NB4 (cell line): ENCODE measurements at regions not wholly inside any gene's neighbourhood (a gene's known extent, or its start where the extent isn't known, plus 50 kb on each side); places are given as distances from the start of the nearest gene placed in this dataset.
"Not testable (repeated sequence)": the region's sequence is repeated elsewhere in the genome, so short reads cannot be mapped to it uniquely, and the experiment has no call there.

Experiments used
- DNase-seq: peaks from one replicate; pipeline ENCODE4 v3.0.0; 2010; ENCODE audit warnings: low read depth
- H3K4me3 ChIP-seq: one replicate; pipeline ENCODE4 v1.5.1; 2011; ENCODE audit warnings: mild to moderate bottlenecking, low read depth, low read length, moderate library complexity
- MYC ChIP-seq: IDR thresholded peaks from 2 replicates; pipeline ENCODE4 v1.6.1; 2011; ENCODE audit warnings: low read depth, low read length
- POLR2A ChIP-seq: IDR thresholded peaks from 2 replicates; pipeline ENCODE4 v1.6.1; 2011; ENCODE audit warnings: mild to moderate bottlenecking; ENCODE audit not compliant: insufficient read length; ENCODE audit errors: extremely low read depth
- TF ChIP-seq, protein P1 (sequence below): IDR thresholded peaks from 2 replicates; pipeline ENCODE4 v1.6.1; 2011; ENCODE audit warnings: low read depth, low read length
- TF ChIP-seq, protein P2 (sequence below): IDR thresholded peaks from one replicate; pipeline ENCODE4 v1.5.1; 2012; ENCODE audit warnings: low read depth, low read length

DNA sequence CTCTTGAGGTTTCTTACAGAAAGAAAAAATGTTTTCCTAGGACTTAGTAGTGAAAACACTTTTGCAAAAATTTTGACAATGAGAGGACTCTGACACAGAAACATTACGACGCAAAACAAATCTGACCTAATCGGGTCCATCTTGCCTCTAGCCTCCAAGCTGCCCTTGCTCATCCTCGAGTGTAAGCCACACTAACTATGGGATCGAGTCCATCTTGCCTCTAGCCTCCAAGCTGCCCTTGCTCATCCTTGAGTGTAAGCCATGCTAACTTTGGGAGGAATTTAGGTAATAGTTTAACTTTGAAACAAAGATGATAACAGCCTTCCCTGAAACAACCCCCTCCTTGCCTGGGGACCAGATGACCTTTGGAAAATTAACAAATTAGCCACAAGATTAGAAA is 100.3 kb upstream of the FRG1 start:
- no peak overlapping the region for H3K4me3 ChIP-seq
- TF ChIP-seq MYC (no peak), POLR2A (no peak)
- TF ChIP-seq, protein P1, sequence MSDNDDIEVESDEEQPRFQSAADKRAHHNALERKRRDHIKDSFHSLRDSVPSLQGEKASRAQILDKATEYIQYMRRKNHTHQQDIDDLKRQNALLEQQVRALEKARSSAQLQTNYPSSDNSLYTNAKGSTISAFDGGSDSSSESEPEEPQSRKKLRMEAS, result no peak
- TF ChIP-seq, protein P2, sequence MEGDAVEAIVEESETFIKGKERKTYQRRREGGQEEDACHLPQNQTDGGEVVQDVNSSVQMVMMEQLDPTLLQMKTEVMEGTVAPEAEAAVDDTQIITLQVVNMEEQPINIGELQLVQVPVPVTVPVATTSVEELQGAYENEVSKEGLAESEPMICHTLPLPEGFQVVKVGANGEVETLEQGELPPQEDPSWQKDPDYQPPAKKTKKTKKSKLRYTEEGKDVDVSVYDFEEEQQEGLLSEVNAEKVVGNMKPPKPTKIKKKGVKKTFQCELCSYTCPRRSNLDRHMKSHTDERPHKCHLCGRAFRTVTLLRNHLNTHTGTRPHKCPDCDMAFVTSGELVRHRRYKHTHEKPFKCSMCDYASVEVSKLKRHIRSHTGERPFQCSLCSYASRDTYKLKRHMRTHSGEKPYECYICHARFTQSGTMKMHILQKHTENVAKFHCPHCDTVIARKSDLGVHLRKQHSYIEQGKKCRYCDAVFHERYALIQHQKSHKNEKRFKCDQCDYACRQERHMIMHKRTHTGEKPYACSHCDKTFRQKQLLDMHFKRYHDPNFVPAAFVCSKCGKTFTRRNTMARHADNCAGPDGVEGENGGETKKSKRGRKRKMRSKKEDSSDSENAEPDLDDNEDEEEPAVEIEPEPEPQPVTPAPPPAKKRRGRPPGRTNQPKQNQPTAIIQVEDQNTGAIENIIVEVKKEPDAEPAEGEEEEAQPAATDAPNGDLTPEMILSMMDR, result no peak
- no peak for DNase-seq

DNA sequence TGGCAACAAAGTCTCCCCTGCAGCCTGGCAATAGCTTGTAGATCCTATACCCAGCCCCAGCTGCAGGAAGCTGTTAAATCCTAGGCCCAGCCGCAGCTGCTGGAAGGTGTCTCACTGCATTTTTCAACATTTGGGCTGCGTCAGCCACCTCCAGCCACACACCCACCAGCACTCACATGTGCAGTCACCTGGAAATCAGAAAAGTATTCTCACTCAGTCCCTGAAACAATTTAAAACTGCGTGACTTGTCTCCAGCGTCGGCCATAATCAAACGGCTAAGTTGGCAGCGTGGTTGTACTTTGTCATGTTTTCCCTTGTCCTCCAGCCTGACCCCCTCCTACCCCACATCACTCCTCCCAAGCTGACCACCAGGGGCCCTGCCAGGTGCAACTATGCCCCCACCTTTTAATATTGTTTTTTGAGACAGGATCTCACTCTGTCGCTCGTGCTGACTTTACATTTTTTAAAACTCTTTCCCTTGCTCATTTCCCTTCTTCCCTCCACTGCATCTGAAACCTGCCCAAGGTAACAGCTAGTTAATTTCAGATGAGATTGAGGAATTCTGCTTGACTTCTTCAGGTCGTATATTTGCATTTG is 97.2 kb upstream of the FRG1 start:
- DNase-seq, result no peak
- TF ChIP-seq, protein P2, result no peak
- TF ChIP-seq, protein P1, result no peak
- TF ChIP-seq MYC (no peak), POLR2A (no peak)
- no peak overlapping the region for H3K4me3 ChIP-seq

DNA sequence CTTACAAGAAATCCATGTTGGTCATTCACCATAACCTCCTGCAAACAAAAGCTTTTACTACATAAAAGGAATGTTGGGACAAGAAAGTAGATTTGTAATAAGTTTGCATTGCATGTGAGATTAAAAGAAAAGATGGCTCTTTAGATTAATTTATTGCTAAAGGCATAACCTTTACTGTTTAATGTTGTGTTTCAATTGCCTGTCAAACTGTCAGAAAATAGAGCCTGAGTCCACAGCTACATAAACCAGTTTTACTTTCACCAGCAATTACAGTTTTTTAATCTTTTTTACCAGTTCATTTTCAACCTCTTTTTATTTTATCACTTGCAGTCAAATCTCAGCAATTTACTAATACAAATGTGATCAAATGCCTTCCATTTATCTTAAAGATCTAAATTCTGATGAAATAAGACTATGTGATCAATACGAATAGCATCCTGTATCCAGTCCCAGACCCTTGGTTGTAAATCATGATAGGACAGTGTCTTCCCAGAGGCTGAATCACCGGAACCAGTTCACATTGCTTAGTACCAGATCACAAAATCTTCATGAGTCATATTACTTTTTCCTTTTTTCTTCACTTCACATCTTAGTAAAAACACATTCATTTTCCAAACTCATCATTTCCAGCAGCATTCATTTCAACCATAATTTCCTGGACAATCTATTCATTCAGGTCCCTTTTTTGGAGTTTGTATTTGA is 95.4 kb upstream of the FRG1 start:
- no peak for DNase-seq
- TF ChIP-seq, protein P2, result no peak
- TF ChIP-seq MYC, result no peak
- TF ChIP-seq POLR2A, result no peak
- TF ChIP-seq, protein P1, result no peak
- no peak overlapping the region for H3K4me3 ChIP-seq

DNA sequence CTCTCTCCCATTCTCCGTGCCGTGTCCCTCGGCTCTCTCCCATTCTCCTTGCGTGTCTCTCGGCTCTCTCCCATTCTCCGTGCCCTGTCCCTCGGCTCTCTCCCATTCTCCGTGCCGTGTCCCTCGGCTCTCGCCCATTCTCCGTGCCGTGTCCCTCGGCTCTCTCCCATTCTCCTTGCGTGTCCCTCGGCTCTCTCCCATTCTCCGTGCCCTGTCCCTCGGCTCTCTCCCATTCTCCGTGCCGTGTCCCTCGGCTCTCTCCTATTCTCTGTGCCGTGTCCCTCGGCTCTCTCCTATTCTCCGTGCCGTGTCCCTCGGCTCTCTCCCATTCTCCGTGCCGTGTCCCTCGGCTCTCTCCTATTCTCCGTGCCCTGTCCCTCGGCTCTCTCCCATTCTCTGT is 94.6 kb upstream of the FRG1 start:
- DNase-seq, result peak; percentile 6
- H3K4me3 ChIP-seq, result not testable (repeated sequence)

DNA sequence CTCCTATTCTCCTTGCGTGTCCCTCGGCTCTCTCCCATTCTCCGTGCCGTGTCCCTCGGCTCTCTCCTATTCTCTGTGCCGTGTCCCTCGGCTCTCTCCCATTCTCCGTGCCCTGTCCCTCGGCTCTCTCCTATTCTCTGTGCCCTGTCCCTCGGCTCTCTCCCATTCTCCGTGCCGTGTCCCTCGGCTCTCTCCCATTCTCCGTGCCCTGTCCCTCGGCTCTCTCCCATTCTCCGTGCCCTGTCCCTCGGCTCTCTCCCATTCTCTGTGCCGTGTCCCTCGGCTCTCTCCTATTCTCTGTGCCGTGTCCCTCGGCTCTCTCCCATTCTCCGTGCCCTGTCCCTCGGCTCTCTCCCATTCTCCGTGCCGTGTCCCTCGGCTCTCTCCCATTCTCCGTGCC is 94.1 kb upstream of the FRG1 start:
- DNase-seq, H3K4me3 ChIP-seq: not testable (repeated sequence)

DNA sequence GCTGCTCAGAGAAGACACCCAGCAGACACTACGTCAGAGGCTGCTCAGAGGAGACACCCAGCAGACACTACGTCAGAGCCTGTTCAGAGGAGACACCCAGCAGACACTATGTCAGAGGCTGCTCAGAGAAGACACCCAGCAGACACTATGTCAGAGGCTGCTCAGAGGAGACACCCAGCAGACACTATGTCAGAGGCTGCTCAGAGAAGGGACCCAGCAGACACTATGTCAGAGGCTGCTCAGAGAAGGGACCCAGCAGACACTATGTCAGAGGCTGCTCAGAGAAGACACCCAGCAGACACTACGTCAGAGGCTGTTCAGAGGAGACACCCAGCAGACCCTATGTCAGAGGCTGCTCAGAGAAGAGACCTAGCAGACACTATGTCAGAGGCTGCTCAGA is 92.0 kb upstream of the FRG1 start:
- DNase-seq, result not testable (repeated sequence)

DNA sequence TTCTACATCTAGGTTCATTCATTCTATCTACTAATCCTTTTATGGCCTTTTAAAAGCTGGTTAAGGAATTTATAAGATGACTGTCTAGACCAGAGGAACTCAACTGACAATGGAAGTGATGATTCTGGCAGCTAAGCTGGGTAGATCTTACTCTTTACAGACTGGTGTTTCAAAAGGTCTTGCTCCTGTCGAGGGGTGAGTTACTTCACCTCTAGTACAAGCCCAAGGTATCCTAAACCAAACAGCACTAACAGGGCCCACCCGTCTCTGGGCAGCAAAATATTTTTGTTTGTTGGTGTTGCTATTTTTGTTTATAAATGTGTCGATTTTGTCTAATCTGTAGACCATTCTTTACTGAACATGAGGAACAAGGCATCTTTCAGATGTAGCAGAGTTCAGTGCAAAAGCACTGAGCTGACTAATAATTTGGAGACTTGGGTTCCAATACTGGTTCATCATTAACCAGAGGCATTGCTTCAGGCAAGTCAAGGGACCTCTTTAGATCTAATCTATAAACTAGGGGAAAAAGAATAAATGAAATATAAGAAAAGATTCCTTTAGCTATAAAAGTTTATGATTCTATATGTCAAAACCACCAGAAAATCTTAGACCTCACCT is 90.3 kb upstream of the FRG1 start:
- no peak overlapping the region for H3K4me3 ChIP-seq
- DNase-seq, result no peak
- no peak for TF ChIP-seq POLR2A
- TF ChIP-seq, protein P1, result no peak
- TF ChIP-seq MYC, result no peak
- TF ChIP-seq, protein P2, result no peak

More for the DNA sequence above, 92.0 kb upstream of the FRG1 start:
- H3K4me3 ChIP-seq, result not testable (repeated sequence)
